IgD-negative memory B cell (primary cell): ENCODE measurements at regions not wholly inside any gene's neighbourhood (a gene's known extent, or its start where the extent isn't known, plus 50 kb on each side); places are given as distances from the start of the nearest gene placed in this dataset.
"Not testable (repeated sequence)": the region's sequence is repeated elsewhere in the genome, so short reads cannot be mapped to it uniquely, and the experiment has no call there.

Source experiments
- H3K27ac Mint-ChIP-seq, 3 donors: one replicate each; pipeline ENCODE4 v1.8.0; 2020 to 2022; ENCODE audit warnings: mild to moderate bottlenecking in 3 of 3, mixed read lengths in 3 of 3, moderate library complexity in 1 of 3
- H3K27me3 Mint-ChIP-seq: one replicate; pipeline ENCODE4 v1.8.0; 2021; ENCODE audit warnings: mixed read lengths
- H3K36me3 Mint-ChIP-seq: one replicate; pipeline ENCODE4 v1.8.0; 2020; ENCODE audit warnings: mild to moderate bottlenecking, mixed read lengths
- H3K4me1 Mint-ChIP-seq, 3 donors: one replicate each; pipeline ENCODE4 v1.8.0; 2020 to 2022; ENCODE audit warnings: mixed read lengths in 3 of 3, mild to moderate bottlenecking in 1 of 3
- H3K4me3 Mint-ChIP-seq, 4 donors: one replicate each; pipeline ENCODE4 v1.8.0; 2020 to 2022; ENCODE audit warnings: mild to moderate bottlenecking in 4 of 4, mixed read lengths in 4 of 4, moderate library complexity in 3 of 4
- H3K9me3 Mint-ChIP-seq, 3 donors: one replicate each; pipeline ENCODE4 v1.8.0; 2020 to 2021; ENCODE audit warnings: mixed read lengths in 3 of 3, mild to moderate bottlenecking in 1 of 3

DNA sequence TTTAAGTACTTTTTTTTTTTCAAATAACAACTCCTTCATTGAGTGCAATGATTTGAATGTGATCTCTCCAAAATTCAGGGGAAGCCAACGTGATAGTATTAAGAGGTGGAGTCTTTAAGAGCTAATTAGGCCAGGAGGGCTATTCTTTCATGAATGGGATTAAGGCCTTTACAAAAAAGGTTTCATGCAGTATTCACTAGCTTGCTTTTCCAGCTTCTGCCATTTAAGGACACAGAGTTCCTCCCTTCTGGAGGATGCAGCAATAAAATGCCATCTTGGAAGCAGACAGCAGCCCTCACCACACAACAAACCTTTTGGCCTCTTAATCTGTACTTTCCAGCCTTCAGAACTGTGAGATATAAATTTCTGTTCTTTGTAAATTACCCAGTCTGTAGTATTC lies 586.8 kb upstream of the LMO3 start:
- H3K4me3 Mint-ChIP-seq = no peak overlapping the region
- no peaks in the 10 kb centered on the region for H3K4me1 Mint-ChIP-seq
- H3K9me3 Mint-ChIP-seq = peaks cover 0 to 8% (median 0%) of the 10 kb centered on the region in 3 donors
- no peaks in the 10 kb centered on the region for H3K27me3 Mint-ChIP-seq
- no peaks in the 10 kb centered on the region for H3K36me3 Mint-ChIP-seq
- H3K27ac Mint-ChIP-seq = no peak overlapping the region

DNA sequence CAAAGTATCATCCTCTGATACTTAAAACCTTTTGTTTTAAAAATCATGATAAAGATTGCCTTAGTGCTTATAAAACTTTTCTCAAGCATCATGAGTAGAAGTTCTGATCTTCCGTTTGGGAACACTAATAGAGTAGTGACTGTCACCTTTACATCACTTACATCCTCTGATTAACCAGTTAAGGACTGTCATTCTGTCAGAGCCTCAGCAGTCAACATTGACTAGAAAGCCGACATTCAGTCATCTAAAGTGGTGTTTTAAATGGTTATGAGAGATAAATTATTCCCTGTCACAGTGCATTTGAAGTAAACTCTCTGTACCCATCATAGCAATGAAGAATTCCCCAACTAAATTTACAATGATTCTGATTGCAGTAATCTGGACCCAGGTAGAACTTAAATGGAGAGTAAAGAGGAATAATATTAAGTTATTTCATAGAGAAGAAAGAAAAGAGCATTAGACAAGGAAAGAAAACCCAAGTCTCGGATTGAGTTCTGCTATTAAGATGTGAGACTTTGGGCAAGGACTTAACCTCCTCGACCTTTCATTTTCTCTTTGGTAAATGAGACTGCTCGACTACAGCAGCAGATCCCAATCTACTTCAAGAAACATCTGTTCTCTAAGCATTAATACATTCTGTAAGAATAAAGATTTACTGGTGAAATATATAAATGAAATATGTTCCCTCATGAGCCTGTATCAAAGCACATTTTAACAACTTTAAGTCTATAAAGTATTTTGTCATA lies 563.9 kb upstream of the LMO3 start:
- Mint-ChIP-seq H3K9me3 (peaks cover 2 to 7% (median 4%) of the 10 kb centered on the region in 3 donors), H3K4me3 (no peak overlapping the region), H3K4me1 (no peaks in the 10 kb centered on the region), H3K27ac (no peak overlapping the region), H3K27me3 (no peaks in the 10 kb centered on the region), H3K36me3 (no peaks in the 10 kb centered on the region)

DNA sequence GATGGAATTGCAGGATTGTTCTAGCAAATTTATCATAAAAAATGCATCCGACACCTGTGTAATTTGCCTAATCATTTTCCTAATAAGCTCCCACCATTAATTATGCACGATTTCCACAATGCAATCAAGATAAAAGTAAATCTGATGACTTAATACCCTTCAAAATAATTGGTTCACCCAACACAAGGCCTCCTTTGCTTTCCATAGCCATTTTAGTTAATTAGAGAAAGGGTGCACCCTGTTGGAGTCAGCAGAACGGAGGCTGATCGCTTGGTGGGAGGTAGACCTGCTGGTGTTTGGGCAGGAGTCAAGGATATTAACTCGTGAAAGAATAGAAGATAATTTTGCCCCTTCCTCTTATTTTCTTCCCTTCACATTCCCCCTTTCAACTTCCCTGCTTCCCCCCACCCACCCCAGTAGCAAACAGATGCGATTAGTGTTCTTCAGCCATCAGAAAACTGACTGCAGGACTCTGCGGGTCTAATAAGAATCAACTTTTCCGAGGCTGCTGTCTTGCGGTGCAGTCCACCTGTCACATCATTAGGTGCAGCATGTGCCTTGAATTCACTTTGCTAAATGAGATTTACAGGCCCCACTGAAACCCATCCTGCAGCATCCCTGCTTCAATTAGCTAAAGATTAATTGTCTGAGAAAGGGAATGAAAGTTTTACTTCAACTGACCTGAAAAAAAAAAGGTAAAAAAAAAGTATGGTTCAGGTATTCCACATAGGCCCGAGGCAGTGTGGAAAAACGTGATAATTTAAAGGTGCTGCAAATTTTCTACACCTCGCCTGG lies 553.7 kb upstream of the LMO3 start:
- Mint-ChIP-seq H3K4me3 (no peak overlapping the region), H3K36me3 (no peaks in the 10 kb centered on the region), H3K27me3 (no peaks in the 10 kb centered on the region)

DNA sequence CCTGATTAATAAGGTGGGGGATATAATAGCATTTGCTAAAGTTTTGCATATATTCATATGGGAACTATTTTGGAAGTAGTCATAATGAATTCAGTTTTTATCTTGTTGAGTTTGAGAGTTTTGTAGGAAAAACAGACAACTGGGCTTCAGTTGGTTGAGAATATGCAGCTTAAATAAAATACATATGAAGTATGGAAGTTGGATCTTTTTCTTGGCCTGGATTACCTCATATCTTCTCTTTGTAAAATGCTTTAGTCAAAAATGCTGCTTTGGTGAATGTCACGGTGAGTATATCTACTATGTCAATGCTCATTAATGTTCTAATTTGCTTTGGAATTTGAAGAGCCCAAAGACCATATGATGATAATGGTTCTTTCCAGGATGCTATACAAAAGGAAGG lies 552.2 kb upstream of the LMO3 start:
- Mint-ChIP-seq H3K27ac (no peak overlapping the region), H3K4me3 (no peak overlapping the region), H3K36me3 (no peaks in the 10 kb centered on the region), H3K9me3 (peaks cover 0 to 9% (median 2%) of the 10 kb centered on the region in 3 donors), H3K27me3 (no peaks in the 10 kb centered on the region), H3K4me1 (no peaks in the 10 kb centered on the region)

More for the DNA sequence above, 553.7 kb upstream of the LMO3 start:
- Mint-ChIP-seq H3K4me1 (no peaks in the 10 kb centered on the region), H3K27ac (no peak overlapping the region), H3K9me3 (peaks cover 1 to 6% (median 2%) of the 10 kb centered on the region in 3 donors)

DNA sequence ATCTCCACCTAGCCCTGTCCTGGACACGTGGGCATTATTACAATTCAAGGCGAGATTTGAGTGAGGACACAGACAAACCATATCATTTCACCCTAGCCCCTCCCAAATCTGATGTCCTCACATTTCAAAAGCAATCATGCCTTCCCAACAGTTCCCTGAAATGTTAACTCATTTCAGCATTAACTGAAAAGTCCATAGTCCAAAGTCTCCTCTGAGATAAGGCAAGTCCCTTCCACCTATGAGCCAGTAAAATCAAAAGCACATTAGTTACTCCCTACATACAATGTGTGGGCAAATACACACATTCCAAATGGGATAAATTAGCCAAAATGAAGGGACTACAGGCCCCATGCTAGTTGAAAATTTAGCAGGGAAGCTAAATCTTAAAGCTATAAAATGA lies 546.0 kb upstream of the LMO3 start:
- no peak overlapping the region for H3K4me3 Mint-ChIP-seq
- H3K9me3 Mint-ChIP-seq = peaks cover 2 to 28% (median 3%) of the 10 kb centered on the region in 3 donors
- no peaks in the 10 kb centered on the region for H3K27me3 Mint-ChIP-seq
- H3K27ac Mint-ChIP-seq = no peak overlapping the region
- H3K36me3 Mint-ChIP-seq = no peaks in the 10 kb centered on the region
- no peaks in the 10 kb centered on the region for H3K4me1 Mint-ChIP-seq

DNA sequence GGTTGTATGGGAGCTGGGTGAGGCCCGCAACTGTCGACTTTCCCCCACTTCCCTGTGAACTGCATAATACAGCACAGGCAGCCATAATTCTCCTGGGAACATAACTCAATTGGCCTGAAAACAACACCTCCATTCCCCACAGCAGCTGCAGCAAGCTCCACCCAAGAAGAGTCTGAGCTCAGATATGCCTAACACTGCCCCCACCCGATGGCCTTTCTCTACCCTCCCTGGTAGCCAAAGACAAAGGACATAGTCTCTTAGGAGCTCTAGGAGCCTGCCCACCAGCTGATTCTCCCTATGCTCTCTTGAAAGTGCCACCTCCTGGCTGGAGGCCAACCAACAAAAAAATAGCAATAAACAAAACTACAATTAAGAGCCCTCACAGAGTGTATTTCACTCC lies 542.7 kb upstream of the LMO3 start:
- Mint-ChIP-seq H3K4me3 (no peak overlapping the region), H3K4me1 (no peaks in the 10 kb centered on the region), H3K27ac (no peak overlapping the region), H3K9me3 (peaks cover 2 to 22% (median 3%) of the 10 kb centered on the region in 3 donors), H3K36me3 (no peaks in the 10 kb centered on the region), H3K27me3 (no peaks in the 10 kb centered on the region)

DNA sequence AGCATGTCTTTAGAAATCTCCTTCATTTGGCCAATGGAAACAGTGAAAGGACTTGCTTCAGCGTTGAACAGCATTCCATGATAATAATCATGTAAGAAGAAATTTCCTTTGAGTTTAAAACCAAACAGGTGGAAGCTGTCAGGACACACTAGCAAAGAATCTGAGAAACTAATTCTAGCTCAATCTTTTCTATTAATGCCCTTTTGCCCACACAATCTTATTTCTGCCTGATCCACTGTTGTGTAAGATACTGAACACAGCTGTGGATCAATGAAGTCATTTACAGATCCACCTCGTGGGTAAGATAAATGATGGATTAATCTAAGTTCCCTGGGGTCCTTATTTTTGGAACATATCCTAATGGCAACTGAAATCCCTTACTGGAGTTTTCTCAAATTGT lies 536.9 kb upstream of the LMO3 start:
- H3K4me1 Mint-ChIP-seq = no peaks in the 10 kb centered on the region

DNA sequence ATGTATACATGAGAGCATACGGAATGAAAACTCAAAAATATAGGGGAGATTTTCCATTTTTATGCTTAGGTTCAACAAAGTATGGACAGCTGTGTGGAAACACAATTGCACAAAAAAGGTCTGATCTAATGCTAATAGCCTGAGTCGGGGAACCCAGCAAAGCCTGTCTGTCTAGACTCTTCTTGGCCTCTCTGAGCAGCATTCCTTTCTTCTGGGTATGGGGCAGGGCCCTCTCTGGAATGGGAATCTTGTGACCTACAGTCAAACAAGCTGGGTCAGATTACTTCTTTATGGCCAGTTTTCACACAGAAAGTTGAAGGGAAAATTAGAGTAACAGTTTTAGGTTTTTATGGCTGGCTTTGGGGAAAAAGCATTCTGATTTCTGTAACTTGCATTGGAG lies 534.0 kb upstream of the LMO3 start:
- Mint-ChIP-seq H3K27me3 (no peaks in the 10 kb centered on the region), H3K9me3 (no peaks in the 10 kb centered on the region), H3K4me1 (no peaks in the 10 kb centered on the region), H3K27ac (no peak overlapping the region), H3K4me3 (no peak overlapping the region), H3K36me3 (no peaks in the 10 kb centered on the region)

More for the DNA sequence above, 536.9 kb upstream of the LMO3 start:
- Mint-ChIP-seq H3K4me3 (no peak overlapping the region), H3K27ac (no peak overlapping the region), H3K36me3 (no peaks in the 10 kb centered on the region), H3K27me3 (no peaks in the 10 kb centered on the region), H3K9me3 (no peaks in the 10 kb centered on the region)

DNA sequence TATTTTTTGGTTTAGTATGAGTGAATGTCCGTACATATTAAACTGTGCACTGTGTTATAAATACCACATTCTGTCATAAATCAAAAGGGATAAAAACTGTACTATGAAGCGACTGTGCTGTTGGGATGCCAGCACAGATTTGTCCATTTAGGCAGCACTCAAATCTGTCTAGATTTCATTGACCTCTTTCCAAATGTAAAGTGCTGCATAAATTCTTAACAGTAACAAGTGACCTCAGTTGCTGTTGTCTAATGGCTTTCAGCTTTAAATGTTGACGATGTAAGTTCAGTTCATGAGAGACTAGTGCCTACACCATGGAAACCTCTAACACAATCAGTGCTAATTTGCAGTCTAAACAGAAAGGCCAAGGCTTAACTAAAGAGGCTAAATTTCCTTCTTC lies 531.4 kb upstream of the LMO3 start:
- Mint-ChIP-seq H3K4me3 (no peak overlapping the region), H3K36me3 (no peaks in the 10 kb centered on the region), H3K9me3 (peaks cover 0 to 4% (median 1%) of the 10 kb centered on the region in 3 donors), H3K27me3 (no peaks in the 10 kb centered on the region), H3K4me1 (no peaks in the 10 kb centered on the region), H3K27ac (no peak overlapping the region)

DNA sequence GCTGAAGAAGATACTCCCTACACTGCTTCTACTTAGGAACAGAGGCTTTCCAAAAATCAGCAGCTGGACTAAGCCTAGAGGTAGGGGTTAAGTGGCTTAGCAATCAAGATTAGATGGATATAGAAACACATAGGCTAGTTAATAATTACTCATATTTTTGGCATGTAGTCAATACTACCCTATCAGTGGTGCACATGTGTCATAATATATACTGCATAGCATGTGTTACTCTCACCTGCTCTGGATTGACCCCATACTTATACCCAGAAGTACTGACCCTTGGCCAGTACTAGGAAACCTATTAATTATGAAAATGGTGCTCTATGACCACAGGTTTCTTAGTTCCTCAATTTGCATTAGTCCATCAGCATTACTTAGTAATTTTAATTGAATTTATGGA lies 528.4 kb upstream of the LMO3 start:
- Mint-ChIP-seq H3K36me3 (no peaks in the 10 kb centered on the region), H3K27ac (no peak overlapping the region), H3K27me3 (no peaks in the 10 kb centered on the region), H3K4me3 (no peak overlapping the region), H3K4me1 (no peaks in the 10 kb centered on the region), H3K9me3 (peaks cover 0 to 4% (median 1%) of the 10 kb centered on the region in 3 donors)

DNA sequence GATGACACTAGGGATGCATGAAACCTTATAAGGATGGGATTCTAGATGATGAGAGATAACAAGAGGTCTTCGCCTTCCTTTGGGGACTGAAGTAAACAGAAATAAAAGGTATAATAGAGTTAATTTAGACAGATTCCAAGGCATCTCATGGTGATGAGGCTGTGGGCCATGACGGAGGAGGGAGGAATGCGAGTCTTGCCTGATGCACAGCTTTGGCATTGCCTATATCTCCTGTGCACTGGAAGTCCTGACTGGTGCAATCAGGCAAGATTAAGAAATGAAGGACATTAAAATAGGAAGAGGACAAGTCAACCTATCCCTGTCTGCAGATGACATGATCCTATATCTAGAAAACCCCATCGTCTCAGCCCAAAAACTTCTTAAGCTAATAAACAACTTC lies 526.4 kb upstream of the LMO3 start:
- H3K4me3 Mint-ChIP-seq = no peak overlapping the region
- H3K4me1 Mint-ChIP-seq = no peaks in the 10 kb centered on the region
- no peaks in the 10 kb centered on the region for H3K36me3 Mint-ChIP-seq
- peaks cover 0 to 4% (median 1%) of the 10 kb centered on the region in 3 donors for H3K9me3 Mint-ChIP-seq
- H3K27ac Mint-ChIP-seq = no peak overlapping the region
- no peaks in the 10 kb centered on the region for H3K27me3 Mint-ChIP-seq

DNA sequence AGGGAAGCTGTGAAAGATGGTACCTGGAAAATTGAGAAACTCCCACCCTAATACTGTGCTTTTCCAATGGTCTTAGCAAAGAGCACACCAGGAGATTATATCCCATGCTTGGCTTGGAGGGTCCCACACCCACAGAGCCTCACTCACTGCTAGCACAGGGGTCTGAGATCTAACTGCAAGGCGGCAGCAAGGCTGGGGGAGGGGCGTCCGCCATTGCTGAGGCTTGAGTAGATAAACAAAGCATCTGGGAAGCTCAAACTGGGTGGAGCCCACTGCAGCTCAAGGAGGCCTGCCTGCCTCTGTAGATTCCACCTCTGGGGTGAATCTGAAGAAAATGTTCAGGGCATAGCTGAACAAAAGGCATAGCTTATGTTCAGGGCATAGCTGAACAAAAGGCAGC lies 510.6 kb upstream of the LMO3 start:
- H3K4me1 Mint-ChIP-seq, H3K27ac Mint-ChIP-seq, H3K27me3 Mint-ChIP-seq, H3K36me3 Mint-ChIP-seq: not testable (repeated sequence)
- H3K9me3 Mint-ChIP-seq = peaks cover 3 to 16% (median 10%) of the 10 kb centered on the region in 3 donors
- peak overlapping the region in 1 of 4 donors; percentile 37 for H3K4me3 Mint-ChIP-seq

DNA sequence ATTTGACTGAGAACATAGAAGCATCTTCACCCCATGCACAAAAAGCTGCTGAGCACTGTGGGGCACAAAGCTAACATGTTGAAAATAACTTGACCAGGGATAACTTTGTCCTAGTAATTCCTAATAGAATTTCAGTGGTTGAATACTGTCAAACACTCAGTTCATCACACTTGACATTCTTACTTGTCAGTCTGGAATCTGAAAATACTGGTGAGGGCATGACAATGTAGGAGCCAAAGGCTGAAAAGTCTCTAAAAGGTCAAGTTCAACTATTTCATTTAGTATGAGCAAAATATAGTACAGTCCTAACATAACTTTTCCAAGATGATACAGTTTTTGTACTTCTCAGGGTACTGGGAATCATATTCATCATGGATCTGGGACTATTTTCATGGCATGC lies 504.4 kb upstream of the LMO3 start:
- H3K4me1 Mint-ChIP-seq = no peaks in the 10 kb centered on the region
- H3K27me3 Mint-ChIP-seq = no peaks in the 10 kb centered on the region
- no peak overlapping the region for H3K4me3 Mint-ChIP-seq
- H3K36me3 Mint-ChIP-seq = no peaks in the 10 kb centered on the region
- no peak overlapping the region for H3K27ac Mint-ChIP-seq
- peaks cover 3 to 5% (median 5%) of the 10 kb centered on the region in 3 donors for H3K9me3 Mint-ChIP-seq

DNA sequence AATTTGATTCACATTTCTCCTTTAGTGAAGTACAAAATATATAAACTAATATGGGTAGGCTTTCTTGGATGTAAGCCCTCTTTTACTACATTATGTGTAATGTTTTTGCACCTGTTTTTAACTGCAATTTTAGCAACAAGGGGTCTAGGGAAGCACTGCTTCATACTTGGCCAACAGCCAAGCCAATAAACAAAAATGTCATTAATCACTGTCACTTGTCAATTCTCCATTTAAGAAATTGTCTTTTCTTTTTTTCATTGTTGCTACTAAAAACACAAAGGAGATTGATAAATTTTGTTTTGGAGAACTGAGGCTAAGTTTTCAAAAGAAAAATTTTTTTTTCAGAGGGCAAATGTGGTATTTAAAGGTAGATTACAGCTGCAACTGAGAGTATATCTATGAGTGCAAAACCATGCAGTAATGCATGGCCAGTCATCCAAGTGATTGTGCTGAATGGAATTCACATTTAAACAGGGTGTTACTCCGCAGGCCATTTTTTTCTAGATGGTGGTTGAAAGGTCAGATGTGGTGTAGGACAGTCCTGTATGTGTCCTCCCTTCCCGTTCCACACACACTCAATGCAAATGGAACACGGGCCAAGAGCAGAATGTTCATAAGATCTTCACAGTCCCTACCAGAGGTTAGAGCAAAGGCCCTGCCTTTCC lies 503.0 kb upstream of the LMO3 start:
- H3K36me3 Mint-ChIP-seq = no peaks in the 10 kb centered on the region
- peaks cover 1 to 5% (median 2%) of the 10 kb centered on the region in 3 donors for H3K9me3 Mint-ChIP-seq
- no peak overlapping the region for H3K4me3 Mint-ChIP-seq
- no peaks in the 10 kb centered on the region for H3K27me3 Mint-ChIP-seq
- no peak overlapping the region for H3K27ac Mint-ChIP-seq
- H3K4me1 Mint-ChIP-seq = no peaks in the 10 kb centered on the region

DNA sequence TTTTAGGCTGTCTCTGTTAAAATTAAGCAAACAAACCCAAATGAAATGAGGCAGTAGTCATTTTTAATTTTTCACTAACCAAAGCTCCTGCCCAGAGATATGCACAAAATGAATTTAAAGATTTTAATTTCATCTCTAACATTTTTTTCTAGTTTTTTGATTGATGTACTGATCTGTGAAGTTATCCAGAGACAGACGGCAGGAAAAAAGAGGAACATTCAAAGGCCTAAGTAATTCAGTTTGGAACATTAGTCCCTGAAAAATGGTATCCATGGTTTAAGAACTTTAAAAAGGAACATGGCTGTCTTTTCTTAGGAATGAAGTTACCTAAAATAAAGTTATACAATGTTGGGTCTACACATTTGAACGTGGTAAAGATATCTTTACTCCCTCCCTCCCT lies 498.8 kb upstream of the LMO3 start:
- Mint-ChIP-seq H3K36me3 (no peaks in the 10 kb centered on the region), H3K4me1 (no peaks in the 10 kb centered on the region), H3K4me3 (no peak overlapping the region), H3K27ac (no peak overlapping the region), H3K9me3 (peaks cover 4 to 11% (median 5%) of the 10 kb centered on the region in 3 donors), H3K27me3 (no peaks in the 10 kb centered on the region)
